DMS153 (cell line): ENCODE measurements at regions not wholly inside any gene's neighbourhood (a gene's known extent, or its start where the extent isn't known, plus 50 kb on each side); places are given as distances from the start of the nearest gene placed in this dataset.

Experiments
- DNase-seq: peaks from one replicate; lab custom pipeline; 2025; lab: John Stamatoyannopoulos, UW

DNA sequence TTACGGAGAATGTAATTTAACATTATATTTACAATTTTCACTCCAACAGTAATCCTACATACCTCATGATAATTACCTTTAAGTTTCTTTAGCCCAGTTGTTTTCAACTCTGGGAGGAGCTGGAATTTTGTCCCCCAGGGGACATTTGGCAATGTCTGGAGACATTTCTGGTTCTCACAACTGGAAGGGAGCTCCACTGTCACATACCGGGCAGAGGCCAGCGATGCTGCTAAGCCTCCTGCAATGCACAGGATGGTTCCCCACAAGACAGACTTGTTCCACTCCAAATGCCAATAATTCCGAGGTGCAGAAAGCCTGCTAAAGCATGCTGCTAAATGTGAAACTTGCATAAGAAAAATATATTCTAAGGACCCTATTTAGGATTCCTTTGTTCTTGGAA lies 251.1 kb upstream of the IRX5 start:
- DNase-seq, result no peak

GRCh38 chr16:54677308-54677950 lies 253.2 kb upstream of the IRX5 start:
- DNase-seq, result no peak

DNA sequence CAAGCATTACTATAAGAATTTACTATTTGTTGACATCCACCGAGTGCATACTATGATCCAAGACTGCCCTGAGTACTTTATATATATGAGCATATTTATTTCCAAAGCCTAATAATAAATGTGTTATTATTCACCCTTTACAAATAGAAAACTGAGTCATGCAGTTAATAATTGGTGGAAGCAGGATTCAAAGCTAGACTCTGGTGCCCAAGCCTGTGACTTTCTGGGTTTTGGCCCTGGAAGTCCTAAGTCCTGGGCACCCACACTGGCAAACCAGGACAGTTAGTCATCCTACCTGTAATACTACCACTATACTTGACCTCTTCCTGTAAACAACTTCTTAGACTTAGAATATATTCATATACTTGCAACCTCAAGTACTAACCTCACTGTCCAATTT lies 257.4 kb upstream of the IRX5 start:
- DNase-seq, result no peak

DNA sequence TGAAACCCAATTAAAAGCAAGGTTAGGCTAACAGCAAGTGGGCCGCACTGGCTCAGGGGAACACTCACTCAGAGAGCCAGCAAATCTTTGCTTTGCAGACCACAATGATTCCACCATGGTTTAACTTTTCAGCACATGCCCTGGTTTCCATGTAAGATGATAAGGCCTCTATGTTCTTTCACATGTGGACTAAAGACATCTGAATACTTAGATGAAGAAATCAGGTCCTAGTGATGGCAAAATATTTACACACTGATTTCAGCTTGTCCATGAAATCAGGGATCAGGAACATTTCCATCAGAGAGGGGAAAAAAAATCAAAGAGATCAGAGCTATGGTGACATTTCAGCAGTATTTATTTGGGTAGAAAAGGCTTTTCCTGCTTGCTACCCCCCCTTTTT lies 258.2 kb upstream of the IRX5 start:
- no peak for DNase-seq

- no peak for DNase-seq
Observed at GRCh38 chr16:54657709-54658102, 273.0 kb upstream of the IRX5 start.

GRCh38 chr16:54657058-54657708 lies 273.5 kb upstream of the IRX5 start:
- DNase-seq, result no peak

DNA sequence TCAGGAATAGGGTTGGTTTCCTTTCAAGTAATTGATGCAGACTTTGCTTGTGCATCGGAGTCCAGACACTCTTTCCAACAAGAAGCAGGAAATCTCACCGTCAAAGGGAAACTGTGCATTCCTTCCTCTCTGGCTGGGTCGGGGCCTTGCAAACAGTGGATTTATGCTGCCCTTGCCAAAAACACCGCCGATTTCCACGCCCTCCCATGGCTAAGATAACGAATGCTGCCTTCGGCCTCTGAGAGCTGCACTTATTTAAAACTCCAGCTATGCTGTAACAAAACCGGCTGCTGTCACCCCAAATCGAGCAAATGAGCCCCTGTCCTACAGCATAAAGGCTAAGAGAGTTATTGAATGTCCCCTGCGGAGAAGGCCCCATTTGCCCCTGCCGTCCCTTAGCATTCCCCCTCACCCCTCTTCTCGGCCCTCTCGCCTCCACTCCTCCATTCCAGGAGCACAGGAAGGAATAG lies 275.5 kb upstream of the IRX5 start:
- DNase-seq, result no peak

DNA sequence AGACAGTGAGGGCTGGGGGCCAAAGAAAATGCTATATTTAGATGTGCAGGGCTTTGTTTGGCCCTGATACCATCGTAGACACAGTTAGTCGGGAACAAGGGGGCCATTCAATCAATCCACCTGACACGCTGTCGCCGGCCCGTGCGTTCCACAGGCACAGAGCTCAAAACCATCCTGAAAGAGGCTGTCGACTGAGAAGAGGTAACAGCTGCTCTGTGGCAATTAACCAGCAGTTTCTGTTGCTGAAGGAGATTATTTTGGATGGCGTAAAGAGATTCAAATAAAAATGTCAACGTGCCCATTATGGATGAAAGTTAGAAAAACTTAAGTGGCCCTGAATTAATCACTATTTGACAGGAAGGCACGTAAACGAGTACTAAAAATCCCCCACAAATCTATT lies 276.2 kb upstream of the IRX5 start:
- DNase-seq, result peak; percentile 12

DNA sequence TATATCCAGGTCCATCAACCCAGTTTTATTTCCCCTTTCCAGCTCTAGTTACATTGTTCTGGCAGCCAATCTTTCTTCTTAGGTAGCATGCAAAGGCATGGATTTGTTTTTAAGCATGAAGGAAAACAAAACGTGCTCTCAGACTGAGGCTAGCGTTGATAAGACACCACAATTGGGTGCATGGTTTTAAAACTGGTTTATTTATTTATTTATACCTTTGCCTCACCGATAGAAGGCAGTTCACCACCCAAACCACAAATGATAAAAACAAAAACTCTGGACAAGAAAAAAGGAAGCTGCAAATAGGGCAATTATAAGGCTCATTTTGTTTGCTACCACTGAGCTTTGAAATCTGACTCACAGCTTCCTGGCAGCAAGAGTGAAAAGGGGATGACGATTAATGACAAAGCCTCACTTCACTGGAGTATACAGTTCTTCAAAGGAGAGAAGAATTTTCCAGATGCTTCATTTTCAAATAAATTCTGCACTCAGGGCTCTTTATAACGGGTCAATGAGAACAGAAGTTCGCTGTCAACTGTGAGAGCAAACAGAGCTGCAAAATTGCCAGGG lies 278.4 kb upstream of the IRX5 start:
- DNase-seq, result no peak

- DNase-seq, result no peak
Observed at GRCh38 chr16:54651440-54652195, 279.0 kb upstream of the IRX5 start.

- peak; percentile 69 for DNase-seq
Observed at GRCh38 chr16:54649876-54650275, 280.8 kb upstream of the IRX5 start.

GRCh38 chr16:54648575-54648974 lies 282.1 kb upstream of the IRX5 start:
- peak; percentile 26 for DNase-seq

DNA sequence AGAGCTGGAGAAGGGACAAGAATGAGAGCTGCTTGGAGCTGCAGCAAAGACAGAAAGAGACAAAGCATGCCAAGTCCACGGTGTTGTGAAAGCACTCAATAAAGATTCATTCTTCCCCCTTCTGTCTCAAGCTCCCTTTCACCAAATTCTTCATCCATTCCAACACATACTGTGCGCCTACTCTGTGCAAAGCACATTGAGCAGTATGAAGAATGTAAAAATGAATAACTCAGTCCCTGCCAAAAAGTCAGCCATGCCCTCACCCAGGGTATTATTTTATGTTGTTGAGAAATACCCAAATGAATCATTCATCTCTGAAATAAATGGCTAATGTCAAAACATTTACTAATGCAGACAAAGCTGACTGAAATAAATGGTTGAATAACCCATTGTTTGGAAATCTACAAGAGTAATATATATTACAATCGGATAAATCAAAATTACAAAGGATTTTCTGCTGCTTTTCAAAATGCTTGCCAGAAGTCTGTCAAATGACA lies 282.9 kb upstream of the IRX5 start:
- DNase-seq, result no peak

DNA sequence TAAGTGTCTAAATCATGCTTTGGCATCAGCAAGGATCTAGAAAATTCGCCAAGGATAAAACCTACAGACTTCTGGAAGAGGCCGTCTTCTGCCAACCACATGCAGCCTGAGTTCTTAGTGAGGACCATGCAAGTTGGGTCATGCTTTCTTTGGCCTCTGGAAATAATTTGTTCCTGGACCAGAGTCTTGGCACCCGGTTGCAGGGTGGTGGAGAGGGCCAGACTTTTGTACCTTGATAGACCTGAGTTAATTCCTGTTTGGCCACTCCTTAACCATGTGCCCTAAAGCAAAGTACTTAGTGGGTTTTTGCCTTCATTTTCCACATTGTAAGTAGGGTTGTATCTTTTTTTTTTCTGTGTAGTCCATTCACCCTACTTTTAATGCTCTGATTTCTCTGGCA lies 283.4 kb upstream of the IRX5 start:
- DNase-seq, result no peak

GRCh38 chr16:54645345-54645744 lies 285.3 kb upstream of the IRX5 start:
- no peak for DNase-seq

- no peak for DNase-seq
Observed at GRCh38 chr16:54636221-54636793, 294.4 kb upstream of the IRX5 start.

DNA sequence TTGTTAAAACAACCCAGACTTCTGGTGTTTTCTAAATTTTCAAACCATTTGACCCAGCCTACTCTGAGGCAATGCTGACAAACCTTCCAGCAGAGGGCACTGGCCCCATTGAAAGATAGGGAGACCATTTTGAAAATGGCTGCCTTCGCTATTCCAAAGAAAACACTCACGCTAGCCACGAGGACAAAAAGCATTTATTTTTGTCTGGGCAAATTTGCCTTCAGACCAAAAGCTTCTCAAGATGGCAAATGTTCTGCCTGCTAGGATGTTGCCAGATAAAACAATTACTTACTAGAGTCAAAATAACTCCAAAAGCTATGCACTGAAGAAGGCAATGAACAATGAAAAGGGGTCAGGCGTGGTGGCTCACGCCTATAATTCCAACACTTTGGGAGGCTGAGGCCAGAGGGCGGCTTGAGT lies 296.7 kb upstream of the IRX5 start:
- no peak for DNase-seq

DNA sequence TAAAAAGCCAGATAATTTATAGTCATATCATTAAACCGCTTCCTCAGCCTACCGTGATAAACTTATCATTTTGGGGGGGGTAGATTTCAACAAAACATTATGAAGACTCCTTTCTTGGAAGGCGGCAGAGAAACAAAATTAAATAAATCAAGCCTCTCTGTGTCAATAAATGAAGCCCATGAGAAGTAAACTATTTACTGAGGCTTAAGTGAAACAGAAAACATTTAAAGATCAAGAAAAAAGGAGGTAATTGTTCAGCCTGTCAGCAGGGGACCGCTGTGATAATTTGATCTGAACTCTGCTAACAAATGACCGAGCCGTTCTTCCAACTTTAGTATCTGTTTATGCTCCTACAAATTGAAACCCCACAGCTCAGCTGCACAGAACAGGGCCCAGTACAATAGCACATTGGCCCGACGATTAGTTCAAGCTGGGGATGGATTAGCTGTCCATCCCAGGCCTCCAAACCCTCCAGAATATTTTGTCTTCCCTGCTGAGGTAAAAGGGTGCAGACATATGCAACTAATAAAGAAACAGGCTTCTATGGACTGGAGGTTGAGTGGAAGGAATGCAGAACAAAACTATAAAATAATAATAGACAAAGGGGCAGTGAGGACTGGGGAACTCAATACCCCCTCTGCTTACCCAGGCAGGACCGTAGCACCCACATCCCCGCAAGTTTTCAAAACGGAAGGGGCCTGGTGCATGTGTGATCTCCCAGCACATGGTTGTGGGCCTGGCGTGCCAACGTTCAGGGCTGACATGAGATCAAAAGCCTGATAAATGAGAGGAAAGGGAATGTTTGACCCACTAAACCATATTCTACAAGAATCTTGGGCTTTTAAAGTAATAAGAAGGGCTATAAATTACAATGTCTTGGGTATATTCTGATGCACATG lies 298.1 kb upstream of the IRX5 start:
- no peak for DNase-seq

DNA sequence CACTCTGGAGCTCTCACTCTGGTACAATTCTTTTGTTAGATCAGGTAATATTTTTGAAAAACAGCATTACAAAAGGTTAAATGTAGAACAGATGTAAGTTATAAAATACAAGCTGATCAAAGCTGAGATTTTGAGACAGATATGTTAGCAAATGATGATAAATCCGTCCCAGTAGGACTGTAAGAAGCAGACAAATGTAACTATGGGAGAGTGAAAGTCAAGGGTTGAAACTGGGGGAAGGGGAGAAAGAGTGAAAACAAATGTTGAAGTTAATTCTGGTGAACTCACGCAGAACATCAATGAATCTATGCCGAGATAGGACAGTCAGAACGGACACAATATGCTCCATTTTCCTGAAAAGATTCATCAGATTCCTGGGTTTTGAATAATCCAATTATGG lies 298.9 kb upstream of the IRX5 start:
- no peak for DNase-seq

DNA sequence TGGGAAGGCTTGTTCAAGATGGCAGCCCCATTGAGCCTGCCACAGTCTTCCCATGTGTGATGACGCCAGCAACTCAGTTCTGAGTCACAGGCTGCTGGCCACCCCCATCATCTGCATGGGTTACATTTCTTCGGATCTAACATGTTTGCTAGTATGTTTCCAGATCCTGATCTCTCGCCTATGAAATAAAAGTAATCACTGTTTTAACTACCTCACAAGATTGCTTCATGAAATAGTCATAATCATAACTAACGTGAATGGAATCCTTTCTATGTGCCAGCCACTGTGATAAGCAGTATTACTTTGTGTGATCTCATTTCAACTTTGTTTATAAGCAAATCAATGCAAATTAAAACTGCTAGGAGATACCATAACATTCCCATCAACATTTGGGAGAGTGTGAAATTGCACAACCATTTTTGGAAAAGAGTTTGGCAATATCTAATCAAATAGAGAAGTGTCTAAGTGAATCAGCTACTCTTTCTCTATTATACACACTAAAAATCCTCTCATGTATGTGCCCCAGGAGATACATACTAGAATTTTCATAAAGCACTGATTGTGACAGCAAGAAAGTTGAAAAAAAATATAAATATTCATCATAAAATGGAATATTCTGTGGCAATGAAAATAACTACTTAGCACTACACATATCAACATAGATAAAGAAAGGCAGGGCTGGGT lies 300.2 kb upstream of the IRX5 start:
- no peak for DNase-seq
